ENCODE measurements at regions not wholly inside any gene's neighbourhood (a gene's known extent, or its start where the extent isn't known, plus 50 kb on each side); places are given as distances from the start of the nearest gene placed in this dataset.
"Not testable (repeated sequence)": the region's sequence is repeated elsewhere in the genome, so short reads cannot be mapped to it uniquely, and the experiment has no call there.

DNA sequence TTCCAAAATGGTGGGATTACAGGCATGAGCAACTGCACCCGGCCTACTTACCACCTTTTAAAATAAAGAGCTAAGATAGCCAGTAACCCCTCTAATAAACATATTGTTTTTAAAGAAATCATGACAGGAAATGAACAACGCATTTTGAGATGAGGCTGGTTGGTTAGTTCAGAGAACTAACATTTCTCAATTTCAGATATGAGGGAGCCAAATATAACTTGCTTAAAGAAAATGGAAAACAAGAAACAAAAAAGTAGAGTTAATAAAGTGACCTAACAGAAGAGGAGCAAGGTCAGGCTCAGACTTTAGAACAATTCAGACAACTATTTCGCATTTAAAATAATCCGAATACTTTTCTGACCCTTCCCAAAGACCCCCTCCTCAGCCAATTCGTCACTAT lies 254.9 kb upstream of the PHF14 start:
- no peak for DNase-seq

GRCh38 chr7:10720042-10720441 lies 253.6 kb upstream of the PHF14 start:
- DNase-seq, result no peak

GRCh38 chr7:10721289-10721688 lies 252.4 kb upstream of the PHF14 start:
- no peak for DNase-seq

GRCh38 chr7:10723832-10724231 lies 249.8 kb upstream of the PHF14 start:
- no peak for DNase-seq

DNA sequence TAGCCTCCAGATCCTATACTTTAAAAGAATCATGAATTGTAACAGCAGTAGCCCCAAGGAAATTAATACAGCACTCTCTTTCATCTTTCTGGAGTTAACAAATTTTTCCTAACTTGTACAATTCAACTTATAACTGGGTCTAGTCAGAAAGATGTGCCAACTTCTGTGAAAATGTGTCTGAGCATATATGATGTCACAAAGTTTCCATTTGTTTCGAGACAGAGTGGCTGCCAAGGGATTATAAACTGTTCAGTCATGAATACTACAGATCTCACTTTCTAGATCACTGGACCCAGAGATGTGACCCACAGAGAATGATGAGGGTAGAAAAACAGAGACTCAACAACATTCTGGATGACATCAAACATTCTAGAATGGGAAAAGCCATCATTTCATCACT lies 249.2 kb upstream of the PHF14 start:
- DNase-seq, result no peak

DNA sequence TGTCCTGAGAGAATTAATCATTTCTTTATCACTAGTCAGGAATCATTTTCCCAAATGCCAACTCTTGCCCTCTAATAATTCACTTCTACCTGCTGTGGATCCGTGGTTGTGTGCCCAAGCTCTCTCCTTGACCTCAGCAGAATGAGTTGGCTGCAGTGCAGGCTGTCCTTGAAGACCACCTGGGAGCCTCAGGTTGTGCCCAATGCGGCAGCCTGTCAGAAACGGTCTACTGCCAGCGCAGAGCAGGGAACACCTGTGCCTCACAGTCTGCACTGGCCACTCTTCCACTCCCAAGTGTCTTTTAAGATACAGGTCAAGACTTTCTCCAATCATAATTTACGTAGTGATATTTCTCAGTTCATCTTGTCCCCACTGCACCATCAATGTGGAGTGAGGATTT lies 246.0 kb upstream of the PHF14 start:
- no peak for DNase-seq

DNA sequence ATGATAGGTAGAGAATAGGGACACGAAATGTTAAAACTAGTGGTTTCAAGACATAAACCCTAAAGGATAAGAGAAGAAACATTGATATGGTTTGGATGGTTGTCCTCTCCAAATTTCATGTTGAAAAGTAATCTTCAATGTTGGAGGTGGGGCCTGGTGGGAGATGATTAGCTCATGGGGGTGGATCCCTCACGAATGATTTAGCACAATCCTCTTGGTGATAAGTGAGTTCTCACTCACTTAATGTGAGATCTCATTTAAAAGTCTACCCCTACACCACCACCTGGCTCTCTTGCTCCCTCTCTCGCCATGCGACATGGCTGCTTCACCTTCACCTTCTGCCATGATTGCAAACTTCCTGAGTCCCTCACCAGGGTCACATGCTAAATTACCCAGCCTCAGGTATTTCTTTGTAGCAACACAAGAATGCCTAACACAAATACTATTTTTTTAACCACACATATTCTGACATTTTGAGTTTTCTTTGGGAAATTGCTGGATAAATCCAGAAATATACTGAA lies 242.4 kb upstream of the PHF14 start:
- DNase-seq, result no peak

DNA sequence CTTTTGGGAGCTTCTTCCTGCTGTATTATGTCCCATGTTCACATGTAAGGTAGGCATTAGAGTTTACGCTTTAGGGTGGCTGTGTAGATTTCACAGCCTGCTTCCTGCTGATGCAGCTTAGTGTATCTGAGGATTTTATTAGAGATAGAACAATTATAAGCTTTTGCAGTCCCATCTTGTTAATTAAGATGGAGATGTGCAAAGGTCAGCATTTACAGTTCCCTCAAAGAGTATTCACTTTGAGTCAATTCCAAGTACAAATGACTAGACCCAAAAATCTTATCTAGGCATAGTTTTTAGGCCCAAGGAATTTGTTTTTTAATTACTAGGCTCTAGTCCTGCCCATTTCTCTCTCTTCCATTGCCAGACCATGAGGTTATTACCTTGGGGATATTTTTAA lies 239.9 kb upstream of the PHF14 start:
- DNase-seq, result no peak

DNA sequence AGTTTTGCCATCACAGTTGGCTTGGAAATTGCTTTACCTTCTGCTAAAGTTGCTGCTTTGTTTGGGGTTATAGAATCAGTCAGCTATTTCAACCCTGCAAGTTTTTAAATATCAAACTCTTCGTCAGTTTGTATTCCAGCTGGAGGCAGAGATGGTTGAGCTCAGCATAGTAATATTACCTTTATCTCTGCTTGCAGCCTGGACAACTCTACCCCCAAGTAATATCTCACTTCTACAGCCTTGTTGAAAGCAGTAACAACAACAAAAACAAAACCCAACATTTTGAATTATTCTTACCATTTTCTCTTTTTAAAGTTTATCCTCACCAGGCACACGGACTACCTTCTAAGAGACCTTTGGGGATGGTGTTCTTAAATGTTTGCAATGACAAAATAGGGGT lies 239.1 kb upstream of the PHF14 start:
- no peak for DNase-seq

- no peak for DNase-seq
Measured at GRCh38 chr7:10739401-10739800, 234.3 kb upstream of the PHF14 start.

GRCh38 chr7:10740805-10741204 lies 232.9 kb upstream of the PHF14 start:
- DNase-seq, result no peak

DNA sequence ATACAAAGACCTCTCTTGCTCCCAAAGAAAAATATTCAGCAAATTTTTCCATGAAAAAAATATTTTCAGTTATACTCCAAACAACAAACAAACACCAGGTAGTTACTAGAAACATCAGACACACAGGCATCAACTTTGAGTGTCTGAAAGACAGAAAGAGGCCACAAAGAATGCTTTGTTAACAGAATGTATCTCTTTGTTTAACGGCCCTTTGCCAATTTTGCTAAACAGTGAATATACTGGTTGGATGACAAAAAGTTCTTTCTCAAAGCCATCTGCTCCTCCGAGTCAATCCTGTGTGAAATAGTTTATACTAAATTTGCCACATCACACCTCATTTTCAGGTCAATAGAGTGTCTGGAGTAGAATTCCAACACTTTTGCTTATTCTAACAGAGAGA lies 216.7 kb upstream of the PHF14 start:
- DNase-seq, result no peak

DNA sequence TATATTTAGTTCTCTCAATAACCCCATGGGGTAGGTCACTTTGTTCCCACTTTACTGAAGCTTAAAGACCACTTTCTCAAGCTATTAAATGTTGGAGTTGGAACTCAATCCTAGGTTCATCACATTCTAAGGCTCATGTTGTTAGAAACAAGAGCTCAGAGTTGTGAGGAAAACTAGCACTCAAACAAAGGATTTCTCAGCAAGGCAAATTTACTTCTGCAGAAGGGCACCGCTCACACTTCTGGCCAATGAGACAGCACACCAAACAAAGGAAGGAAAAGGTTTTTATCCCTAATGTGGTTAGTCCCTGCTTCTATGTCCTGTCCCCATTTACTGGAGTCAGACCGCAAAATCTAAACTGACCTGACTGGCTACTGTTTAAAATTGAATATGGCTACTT lies 214.6 kb upstream of the PHF14 start:
- no peak for DNase-seq

GRCh38 chr7:10767771-10768170 lies 205.9 kb upstream of the PHF14 start:
- DNase-seq, result no peak

GRCh38 chr7:10770176-10770575 lies 203.5 kb upstream of the PHF14 start:
- DNase-seq, result no peak

DNA sequence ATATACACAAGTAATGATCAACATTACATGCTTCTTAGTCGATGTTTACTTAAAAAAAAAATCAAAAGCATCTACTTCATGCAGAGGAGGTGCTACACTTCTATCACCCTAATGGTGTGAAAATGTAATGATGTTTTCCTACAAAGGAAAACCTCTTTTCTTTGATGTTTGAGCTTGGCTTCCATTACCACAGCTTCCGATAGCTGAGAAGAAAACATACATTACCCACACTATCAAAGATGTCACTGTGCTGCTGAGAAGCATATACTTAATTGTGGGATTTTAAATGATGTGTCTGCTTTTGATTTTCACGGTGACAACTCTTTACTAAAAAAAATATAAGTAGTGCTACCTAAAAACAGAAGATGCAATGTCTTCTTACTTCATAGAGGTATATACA lies 200.2 kb upstream of the PHF14 start:
- no peak for DNase-seq

GRCh38 chr7:10779465-10780399 lies 193.9 kb upstream of the PHF14 start:
- DNase-seq, result no peak

DNA sequence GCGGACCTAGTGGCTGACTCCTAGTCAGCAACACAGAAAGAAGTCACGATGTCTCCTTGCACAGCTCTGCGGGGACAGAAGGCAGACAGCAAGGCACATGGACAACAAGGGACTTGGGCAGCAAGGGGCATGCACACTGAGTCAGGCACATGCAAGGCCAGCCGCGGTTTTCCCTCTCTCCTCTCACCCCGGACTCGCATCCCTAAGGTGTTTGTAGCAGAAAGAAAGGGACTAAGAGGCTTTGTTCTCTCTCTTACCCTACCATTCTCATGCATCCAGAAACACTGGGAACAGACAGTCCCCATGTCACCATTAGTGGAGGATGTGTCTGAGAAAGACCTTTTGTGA lies 193.3 kb upstream of the PHF14 start:
- no peak for DNase-seq

DNA sequence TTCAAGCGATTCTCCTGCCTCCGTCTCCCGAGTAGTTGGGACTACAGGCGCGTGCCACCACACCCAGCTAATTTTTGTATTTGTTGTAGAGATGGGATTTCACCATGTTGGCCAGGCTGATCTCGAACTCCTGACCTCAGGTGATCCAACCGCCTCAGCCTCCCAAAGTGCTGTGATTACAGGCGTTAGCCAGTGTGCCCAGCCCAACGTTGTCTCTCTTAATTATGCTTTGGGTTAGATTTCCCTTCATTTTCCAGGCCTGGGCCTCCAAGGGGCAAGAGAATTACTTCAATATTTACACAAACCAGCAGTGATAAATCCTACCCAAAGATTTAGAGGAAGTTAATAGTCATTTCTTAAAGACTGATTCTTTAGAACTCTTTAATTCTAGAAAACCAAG lies 186.7 kb upstream of the PHF14 start:
- DNase-seq, result not testable (repeated sequence)

DNA sequence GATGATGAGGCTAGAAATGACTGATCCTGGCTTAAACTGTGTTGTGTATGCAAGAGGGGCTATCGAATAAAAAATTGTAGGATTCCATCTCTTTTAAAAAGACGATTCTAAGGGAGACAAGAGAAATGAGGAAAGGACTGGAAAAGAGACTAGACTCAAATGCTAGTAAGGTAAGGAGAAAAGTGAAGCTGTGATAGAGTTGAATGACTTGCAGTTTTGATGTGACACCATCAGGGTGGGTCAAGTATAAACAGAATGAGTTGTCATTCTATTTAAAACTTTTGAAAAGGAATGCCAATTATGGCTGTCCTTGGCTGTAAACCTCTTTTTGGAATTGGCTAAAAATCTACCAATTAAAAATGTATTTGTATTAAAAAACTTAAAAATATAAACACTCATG lies 184.5 kb upstream of the PHF14 start:
- no peak for DNase-seq

DNA sequence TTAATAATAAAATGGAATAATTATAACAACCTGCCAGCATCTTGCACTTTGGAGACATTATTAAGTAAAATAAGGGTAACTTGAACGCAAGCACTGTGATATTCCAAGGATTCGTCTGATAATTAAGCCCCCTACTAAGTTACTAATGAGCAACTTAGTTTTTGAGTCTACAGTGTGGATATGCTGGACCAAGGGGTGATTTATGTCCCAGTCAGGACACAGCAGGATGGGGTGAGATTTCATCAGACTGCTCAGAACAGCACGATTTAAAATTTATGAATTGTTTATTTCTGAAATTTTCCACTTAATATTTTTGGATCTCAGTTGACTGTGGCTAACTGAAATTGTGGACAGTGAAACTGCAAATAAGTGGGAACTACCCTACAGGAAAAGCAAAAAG lies 182.8 kb upstream of the PHF14 start:
- DNase-seq, result no peak

GRCh38 chr7:10793995-10794775 lies 179.5 kb upstream of the PHF14 start:
- peak; percentile 13 for DNase-seq

- DNase-seq, result no peak
Measured at GRCh38 chr7:10797157-10797556, 176.5 kb upstream of the PHF14 start.

DNA sequence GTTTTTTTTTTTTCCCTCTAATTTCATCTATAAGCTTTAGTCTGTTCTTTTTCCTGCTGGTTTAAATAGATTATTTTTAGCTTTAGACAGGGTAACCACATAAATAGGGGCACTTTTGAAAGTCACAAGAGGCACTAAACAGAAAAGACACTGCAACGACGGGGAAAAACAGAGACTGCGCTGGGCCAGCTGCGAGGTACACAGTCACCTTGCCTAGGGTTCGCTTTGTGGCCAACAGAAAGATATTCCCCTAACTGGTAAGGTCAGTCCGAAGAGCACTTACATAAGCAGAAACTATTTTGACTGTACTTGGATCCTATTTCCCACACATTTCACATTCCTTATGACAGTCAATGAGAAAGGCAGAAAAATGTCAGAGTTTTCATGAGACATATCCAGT lies 175.6 kb upstream of the PHF14 start:
- DNase-seq, result no peak

Measured in fibroblast of skin of scalp (primary cell).